DND-41 (cell line): ENCODE measurements at regions not wholly inside any gene's neighbourhood (a gene's known extent, or its start where the extent isn't known, plus 50 kb on each side); places are given as distances from the start of the nearest gene placed in this dataset.

Experiments used
- CTCF ChIP-seq: IDR thresholded peaks from 2 replicates; pipeline ENCODE4 v1.5.1; 2012; ENCODE audit warnings: borderline replicate concordance, low read length, moderate library complexity, mild to moderate bottlenecking; ENCODE audit not compliant: poor library complexity, severe bottlenecking; ENCODE audit errors: extremely low read depth
- EZH2 ChIP-seq: IDR thresholded peaks from 3 replicates; pipeline ENCODE4 v1.6.1; 2012; ENCODE audit warnings: borderline replicate concordance, low read depth, mild to moderate bottlenecking, moderate library complexity, low read length, inconsistent platforms; ENCODE audit not compliant: severe bottlenecking

- no peak for TF ChIP-seq CTCF
- TF ChIP-seq EZH2: no peak
These were observed 1813.1 kb downstream of the OLFM4 start for GRCh38 chr13:54841682-54842081.
